ENCODE measurements at regions not wholly inside any gene's neighbourhood (a gene's known extent, or its start where the extent isn't known, plus 50 kb on each side); places are given as distances from the start of the nearest gene placed in this dataset.

GRCh38 chr12:84165998-84166571 lies 746.5 kb downstream of the SLC6A15 start:
- TF ChIP-seq POLR2A (IDR thresholded peaks at IDR 0.05), result no peak
- TF ChIP-seq, protein P1, sequence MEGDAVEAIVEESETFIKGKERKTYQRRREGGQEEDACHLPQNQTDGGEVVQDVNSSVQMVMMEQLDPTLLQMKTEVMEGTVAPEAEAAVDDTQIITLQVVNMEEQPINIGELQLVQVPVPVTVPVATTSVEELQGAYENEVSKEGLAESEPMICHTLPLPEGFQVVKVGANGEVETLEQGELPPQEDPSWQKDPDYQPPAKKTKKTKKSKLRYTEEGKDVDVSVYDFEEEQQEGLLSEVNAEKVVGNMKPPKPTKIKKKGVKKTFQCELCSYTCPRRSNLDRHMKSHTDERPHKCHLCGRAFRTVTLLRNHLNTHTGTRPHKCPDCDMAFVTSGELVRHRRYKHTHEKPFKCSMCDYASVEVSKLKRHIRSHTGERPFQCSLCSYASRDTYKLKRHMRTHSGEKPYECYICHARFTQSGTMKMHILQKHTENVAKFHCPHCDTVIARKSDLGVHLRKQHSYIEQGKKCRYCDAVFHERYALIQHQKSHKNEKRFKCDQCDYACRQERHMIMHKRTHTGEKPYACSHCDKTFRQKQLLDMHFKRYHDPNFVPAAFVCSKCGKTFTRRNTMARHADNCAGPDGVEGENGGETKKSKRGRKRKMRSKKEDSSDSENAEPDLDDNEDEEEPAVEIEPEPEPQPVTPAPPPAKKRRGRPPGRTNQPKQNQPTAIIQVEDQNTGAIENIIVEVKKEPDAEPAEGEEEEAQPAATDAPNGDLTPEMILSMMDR (IDR thresholded peaks at IDR 0.05), result no peak

Measured in right lobe of liver (tissue), 4 donors.